ES-I3 (cell line): ENCODE measurements at regions not wholly inside any gene's neighbourhood (a gene's known extent, or its start where the extent isn't known, plus 50 kb on each side); places are given as distances from the start of the nearest gene placed in this dataset.

Source experiments
- H3K36me3 ChIP-seq: 2 replicates; pipeline ENCODE4 v1.6.1; 2013; ENCODE audit warnings: mild to moderate bottlenecking, low read length, control low read depth, moderate library complexity; ENCODE audit not compliant: insufficient read depth
- H3K4me1 ChIP-seq: 2 replicates; pipeline ENCODE4 v1.6.1; 2013; ENCODE audit warnings: mild to moderate bottlenecking, control low read depth, low read length; ENCODE audit not compliant: insufficient read depth
- H3K9ac ChIP-seq: 2 replicates; pipeline ENCODE4 v1.6.1; 2013; ENCODE audit warnings: low read depth, mild to moderate bottlenecking, low read length, moderate library complexity
- H3K9me3 ChIP-seq: 2 replicates; pipeline ENCODE4 v1.6.1; 2013; ENCODE audit warnings: mild to moderate bottlenecking, low read length, moderate library complexity; ENCODE audit not compliant: control insufficient read depth, insufficient read depth

GRCh38 chr18:10289951-10290637, 164.3 kb upstream of the APCDD1 start:
- no peaks in the 10 kb centered on the region for H3K36me3 ChIP-seq
- H3K9me3 ChIP-seq, result 0 out of 2 replicates have a peak, but pooled peaks cover 3% of the 10 kb centered on the region
- 0 out of 2 replicates have a peak, but pooled peaks cover 5% of the 10 kb centered on the region for H3K4me1 ChIP-seq
- no peak overlapping the region for H3K9ac ChIP-seq

GRCh38 chr18:10290638-10291235, 163.7 kb upstream of the APCDD1 start:
- Histone ChIP-seq H3K36me3 (no peaks in the 10 kb centered on the region), H3K9me3 (0 out of 2 replicates have a peak, but pooled peaks cover 3% of the 10 kb centered on the region), H3K4me1 (0 out of 2 replicates have a peak, but pooled peaks cover 5% of the 10 kb centered on the region), H3K9ac (no peak overlapping the region)

GRCh38 chr18:10291568-10291981, 162.9 kb upstream of the APCDD1 start:
- Histone ChIP-seq H3K36me3 (no peaks in the 10 kb centered on the region), H3K9me3 (0 out of 2 replicates have a peak, but pooled peaks cover 3% of the 10 kb centered on the region), H3K9ac (no peak overlapping the region), H3K4me1 (0 out of 2 replicates have a peak, but pooled peaks cover 5% of the 10 kb centered on the region)

- no peaks in the 10 kb centered on the region for H3K36me3 ChIP-seq
- H3K4me1 ChIP-seq, result no peaks in the 10 kb centered on the region
- H3K9ac ChIP-seq, result no peak overlapping the region
- H3K9me3 ChIP-seq, result no peaks in the 10 kb centered on the region
These were observed 160.5 kb upstream of the APCDD1 start for GRCh38 chr18:10293966-10294365.

- H3K36me3 ChIP-seq, result no peaks in the 10 kb centered on the region
- H3K4me1 ChIP-seq, result no peaks in the 10 kb centered on the region
- H3K9me3 ChIP-seq, result no peaks in the 10 kb centered on the region
- H3K9ac ChIP-seq, result no peak overlapping the region
These were observed 158.7 kb upstream of the APCDD1 start for GRCh38 chr18:10295751-10296150.

- Histone ChIP-seq H3K4me1 (no peaks in the 10 kb centered on the region), H3K9me3 (no peaks in the 10 kb centered on the region), H3K9ac (no peak overlapping the region), H3K36me3 (no peaks in the 10 kb centered on the region)
These were observed 157.9 kb upstream of the APCDD1 start for GRCh38 chr18:10296491-10296890.

- H3K36me3 ChIP-seq, result no peaks in the 10 kb centered on the region
- no peaks in the 10 kb centered on the region for H3K4me1 ChIP-seq
- no peaks in the 10 kb centered on the region for H3K9me3 ChIP-seq
- H3K9ac ChIP-seq, result no peak overlapping the region
These were observed 157.3 kb upstream of the APCDD1 start for GRCh38 chr18:10297086-10297485.

GRCh38 chr18:10298346-10298745, 156.1 kb upstream of the APCDD1 start:
- Histone ChIP-seq H3K9me3 (no peaks in the 10 kb centered on the region), H3K9ac (no peak overlapping the region), H3K4me1 (no peaks in the 10 kb centered on the region), H3K36me3 (no peaks in the 10 kb centered on the region)

- no peak overlapping the region for H3K9ac ChIP-seq
- H3K36me3 ChIP-seq, result no peaks in the 10 kb centered on the region
- no peaks in the 10 kb centered on the region for H3K4me1 ChIP-seq
- no peaks in the 10 kb centered on the region for H3K9me3 ChIP-seq
These were observed 154.8 kb upstream of the APCDD1 start for GRCh38 chr18:10299643-10300042.

- H3K9ac ChIP-seq, result no peak overlapping the region
- H3K36me3 ChIP-seq, result no peaks in the 10 kb centered on the region
- no peaks in the 10 kb centered on the region for H3K9me3 ChIP-seq
- no peaks in the 10 kb centered on the region for H3K4me1 ChIP-seq
These were observed 153.7 kb upstream of the APCDD1 start for GRCh38 chr18:10300739-10301138.

- H3K9ac ChIP-seq, result no peak overlapping the region
- H3K4me1 ChIP-seq, result no peaks in the 10 kb centered on the region
- H3K9me3 ChIP-seq, result no peaks in the 10 kb centered on the region; the same call in 1 of the 2 replicates
- H3K36me3 ChIP-seq, result no peaks in the 10 kb centered on the region
These were observed 152.5 kb upstream of the APCDD1 start for GRCh38 chr18:10301831-10302483.

GRCh38 chr18:10303171-10303570, 151.3 kb upstream of the APCDD1 start:
- peaks cover 3% of the 10 kb centered on the region; the same call in 1 of the 2 replicates for H3K9me3 ChIP-seq
- no peaks in the 10 kb centered on the region for H3K36me3 ChIP-seq
- H3K4me1 ChIP-seq, result no peaks in the 10 kb centered on the region
- no peak overlapping the region for H3K9ac ChIP-seq

GRCh38 chr18:10304853-10305252, 149.6 kb upstream of the APCDD1 start:
- Histone ChIP-seq H3K36me3 (no peaks in the 10 kb centered on the region), H3K9ac (no peak overlapping the region), H3K4me1 (no peaks in the 10 kb centered on the region), H3K9me3 (peaks cover 3% of the 10 kb centered on the region; the same call in 1 of the 2 replicates)

- H3K4me1 ChIP-seq, result no peaks in the 10 kb centered on the region
- no peaks in the 10 kb centered on the region for H3K36me3 ChIP-seq
- H3K9me3 ChIP-seq, result peaks cover 3% of the 10 kb centered on the region; the same call in 1 of the 2 replicates
- H3K9ac ChIP-seq, result no peak overlapping the region
These were observed 147.7 kb upstream of the APCDD1 start for GRCh38 chr18:10306779-10307178.

- Histone ChIP-seq H3K36me3 (no peaks in the 10 kb centered on the region), H3K9ac (no peak overlapping the region), H3K9me3 (peaks cover 3% of the 10 kb centered on the region; the same call in 1 of the 2 replicates)
These were observed 146.3 kb upstream of the APCDD1 start for GRCh38 chr18:10308154-10308553.

More at GRCh38 chr18:10308154-10308553, 146.3 kb upstream of the APCDD1 start:
- no peaks in the 10 kb centered on the region for H3K4me1 ChIP-seq
